ENCODE measurements at regions not wholly inside any gene's neighbourhood (a gene's known extent, or its start where the extent isn't known, plus 50 kb on each side); places are given as distances from the start of the nearest gene placed in this dataset.

- TF ChIP-seq, protein P1, sequence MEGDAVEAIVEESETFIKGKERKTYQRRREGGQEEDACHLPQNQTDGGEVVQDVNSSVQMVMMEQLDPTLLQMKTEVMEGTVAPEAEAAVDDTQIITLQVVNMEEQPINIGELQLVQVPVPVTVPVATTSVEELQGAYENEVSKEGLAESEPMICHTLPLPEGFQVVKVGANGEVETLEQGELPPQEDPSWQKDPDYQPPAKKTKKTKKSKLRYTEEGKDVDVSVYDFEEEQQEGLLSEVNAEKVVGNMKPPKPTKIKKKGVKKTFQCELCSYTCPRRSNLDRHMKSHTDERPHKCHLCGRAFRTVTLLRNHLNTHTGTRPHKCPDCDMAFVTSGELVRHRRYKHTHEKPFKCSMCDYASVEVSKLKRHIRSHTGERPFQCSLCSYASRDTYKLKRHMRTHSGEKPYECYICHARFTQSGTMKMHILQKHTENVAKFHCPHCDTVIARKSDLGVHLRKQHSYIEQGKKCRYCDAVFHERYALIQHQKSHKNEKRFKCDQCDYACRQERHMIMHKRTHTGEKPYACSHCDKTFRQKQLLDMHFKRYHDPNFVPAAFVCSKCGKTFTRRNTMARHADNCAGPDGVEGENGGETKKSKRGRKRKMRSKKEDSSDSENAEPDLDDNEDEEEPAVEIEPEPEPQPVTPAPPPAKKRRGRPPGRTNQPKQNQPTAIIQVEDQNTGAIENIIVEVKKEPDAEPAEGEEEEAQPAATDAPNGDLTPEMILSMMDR (IDR thresholded peaks at IDR 0.05; ENCODE audit: borderline replicate concordance, extremely low read depth, low read length, poor library complexity, severe bottlenecking) = no peak
- no peak for TF ChIP-seq EZH2 (IDR thresholded peaks at IDR 0.05; ENCODE audit: borderline replicate concordance, low read depth, low read length, severe bottlenecking)
These were observed 209.3 kb downstream of the DLL1 start for GRCh38 chr6:170081556-170081955.

Data from DND-41 (cell line).